HG03378 (cell line): ENCODE measurements at regions not wholly inside any gene's neighbourhood (a gene's known extent, or its start where the extent isn't known, plus 50 kb on each side); places are given as distances from the start of the nearest gene placed in this dataset.

Experiments used
- ATAC-seq: cut with Tn5 transposase; IDR thresholded peaks from one replicate; pipeline ENCODE4 v1.9.1; 2021; ENCODE audit warnings: mild to moderate bottlenecking, moderate library complexity; ENCODE audit not compliant: unreplicated experiment

GRCh38 chr14:49994951-49995561 lies 102.2 kb downstream of the ARF6 start:
- no peak for ATAC-seq

- ATAC-seq = no peak
Observed at GRCh38 chr14:49997991-49998390, 105.1 kb downstream of the ARF6 start.

- ATAC-seq = peak; percentile 54
Observed at GRCh38 chr14:49999146-49999761, 106.4 kb downstream of the ARF6 start.

GRCh38 chr14:49999826-50000379 lies 107.0 kb downstream of the ARF6 start:
- ATAC-seq = no peak

GRCh38 chr14:50000380-50001150 lies 107.7 kb downstream of the ARF6 start:
- ATAC-seq = no peak

GRCh38 chr14:50001151-50001998 lies 108.5 kb downstream of the ARF6 start:
- peak; percentile 17 for ATAC-seq

- peak; percentile 39 for ATAC-seq
Observed at GRCh38 chr14:50001999-50002925, 109.4 kb downstream of the ARF6 start.

- no peak for ATAC-seq
Observed at GRCh38 chr14:50002926-50003212, 110.0 kb downstream of the ARF6 start.

GRCh38 chr14:50003213-50004021 lies 110.5 kb downstream of the ARF6 start:
- ATAC-seq = peak; percentile 30

GRCh38 chr14:50006141-50006540 lies 110.2 kb downstream of the VCPKMT start:
- ATAC-seq = no peak

GRCh38 chr14:50007123-50007903 lies 109.1 kb downstream of the VCPKMT start:
- no peak for ATAC-seq

GRCh38 chr14:50008562-50008961 lies 107.8 kb downstream of the VCPKMT start:
- no peak for ATAC-seq

GRCh38 chr14:50008974-50009373 lies 107.4 kb downstream of the VCPKMT start:
- no peak for ATAC-seq

GRCh38 chr14:50010752-50011151 lies 105.6 kb downstream of the VCPKMT start:
- no peak for ATAC-seq

- ATAC-seq = no peak
Observed at GRCh38 chr14:50011242-50011641, 105.1 kb downstream of the VCPKMT start.

GRCh38 chr14:50012644-50013043 lies 103.7 kb downstream of the VCPKMT start:
- no peak for ATAC-seq

GRCh38 chr14:50013198-50013918 lies 103.0 kb downstream of the VCPKMT start:
- ATAC-seq = no peak

- ATAC-seq = no peak
Observed at GRCh38 chr14:50013934-50014333, 102.4 kb downstream of the VCPKMT start.
